ENCODE measurements at regions not wholly inside any gene's neighbourhood (a gene's known extent, or its start where the extent isn't known, plus 50 kb on each side); places are given as distances from the start of the nearest gene placed in this dataset.

GRCh38 chr16:65667011-65667578, 545.2 kb upstream of the CDH11 start (continued):
- no peak for TF ChIP-seq FOSL1 (IDR thresholded peaks at IDR 0.05; ENCODE audit: insufficient read depth, low read depth, low read length)
- no peak for TF ChIP-seq TBP (IDR thresholded peaks at IDR 0.05; ENCODE audit: low read depth, low read length)
- peak; percentile 70 to 80 for TF ChIP-seq RAD21 (IDR thresholded peaks at IDR 0.05 in 1 of 2, conservative IDR thresholded peaks at IDR 0.05 in 1 of 2; ENCODE audit: low read depth in 2 of 2, low read length in 2 of 2)
- no peak for TF ChIP-seq NRF1 (IDR thresholded peaks at IDR 0.05; ENCODE audit: low read depth, low read length)
- peak; percentile 79; the same call in 1 of the 2 replicates for TF ChIP-seq KDM1A (IDR thresholded peaks at IDR 0.05; ENCODE audit: borderline replicate concordance, low read length)
- no peak for TF ChIP-seq RFX5 (IDR thresholded peaks at IDR 0.05; ENCODE audit: borderline replicate concordance, low read depth, low read length)

All from H1 (cell line).